IPS-NIHi11 (cell line): ENCODE measurements at regions not wholly inside any gene's neighbourhood (a gene's known extent, or its start where the extent isn't known, plus 50 kb on each side); places are given as distances from the start of the nearest gene placed in this dataset.
"Not testable (repeated sequence)": the region's sequence is repeated elsewhere in the genome, so short reads cannot be mapped to it uniquely, and the experiment has no call there.

Experiments
- DNase-seq: peaks from one replicate; pipeline ENCODE4 v3.0.0; 2012; ENCODE audit warnings: mixed read lengths, low spot score

GRCh38 chr2:49861821-49862220 is 707.5 kb upstream of the FSHR start:
- DNase-seq, result no peak

GRCh38 chr2:49860834-49861233 is 706.5 kb upstream of the FSHR start:
- DNase-seq, result no peak

GRCh38 chr2:49860170-49860569 is 705.9 kb upstream of the FSHR start:
- DNase-seq, result no peak

DNA sequence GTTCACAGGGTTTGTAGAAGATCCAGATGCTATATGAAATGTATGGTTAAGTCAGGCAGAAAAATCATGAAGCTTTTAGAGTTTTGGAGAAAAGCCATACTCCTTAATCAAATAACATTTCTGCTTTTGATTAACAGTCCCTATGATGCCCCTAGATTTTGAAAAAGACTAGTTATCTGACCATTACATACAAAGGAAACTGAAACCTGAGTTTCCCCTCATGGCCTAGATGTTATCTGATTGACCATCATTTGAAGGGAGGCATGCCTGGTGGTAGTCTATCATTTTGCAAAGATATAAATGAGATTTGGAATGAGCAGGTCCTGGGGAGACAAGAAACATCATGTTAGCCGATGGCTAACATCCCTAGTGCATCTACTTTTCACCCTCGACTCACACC is 704.3 kb upstream of the FSHR start:
- DNase-seq, result no peak

DNA sequence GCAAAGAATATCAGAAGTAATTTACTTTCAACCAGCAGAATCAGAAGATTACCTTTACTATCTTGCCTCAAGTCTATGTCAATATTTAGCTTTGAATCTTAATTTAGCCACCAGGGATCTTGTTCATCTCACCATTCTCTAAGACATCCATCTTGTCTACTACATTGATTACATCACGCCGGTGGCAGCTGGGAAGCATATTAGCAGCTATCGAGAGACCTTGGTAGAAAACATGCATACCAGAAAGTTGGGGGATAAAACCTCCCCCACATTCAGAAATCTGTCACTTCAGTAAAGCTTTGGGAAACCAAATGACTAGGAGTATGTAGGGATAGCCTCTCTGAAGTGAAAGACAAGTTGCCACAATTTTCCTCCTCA is 703.8 kb upstream of the FSHR start:
- DNase-seq, result no peak

DNA sequence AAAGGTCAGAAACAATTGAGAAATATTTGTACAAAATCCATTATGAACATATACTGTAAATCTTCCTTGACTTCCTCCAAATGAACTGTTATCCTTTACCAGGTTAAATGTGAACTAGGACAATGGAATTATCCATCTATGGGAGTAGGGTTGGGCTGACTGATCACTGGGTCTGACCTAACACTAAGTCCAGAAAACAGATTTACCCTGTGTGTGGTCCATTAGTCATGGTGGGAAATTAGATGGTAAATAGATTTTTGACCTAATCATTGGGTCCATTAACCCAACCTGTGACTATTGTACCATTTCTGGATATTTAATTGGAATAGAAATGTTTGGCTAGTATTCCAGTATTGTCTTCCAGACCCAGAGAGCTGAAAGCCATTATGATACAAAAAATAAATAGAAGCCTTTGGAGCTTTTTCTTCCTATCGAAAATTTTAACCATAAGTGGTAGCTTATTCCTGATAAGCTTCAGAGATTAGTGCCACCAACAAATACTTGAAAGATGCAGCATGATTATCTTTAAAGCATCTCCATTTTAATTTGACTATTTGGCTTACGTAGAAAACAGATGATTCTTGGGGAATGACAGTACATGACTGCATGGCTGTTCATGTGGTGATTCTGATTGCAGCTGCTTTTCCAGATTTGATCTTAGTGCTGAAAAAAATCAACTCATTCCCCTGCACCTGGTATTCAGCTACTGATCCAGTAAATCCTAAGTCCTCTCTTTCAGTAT is 703.2 kb upstream of the FSHR start:
- no peak for DNase-seq

DNA sequence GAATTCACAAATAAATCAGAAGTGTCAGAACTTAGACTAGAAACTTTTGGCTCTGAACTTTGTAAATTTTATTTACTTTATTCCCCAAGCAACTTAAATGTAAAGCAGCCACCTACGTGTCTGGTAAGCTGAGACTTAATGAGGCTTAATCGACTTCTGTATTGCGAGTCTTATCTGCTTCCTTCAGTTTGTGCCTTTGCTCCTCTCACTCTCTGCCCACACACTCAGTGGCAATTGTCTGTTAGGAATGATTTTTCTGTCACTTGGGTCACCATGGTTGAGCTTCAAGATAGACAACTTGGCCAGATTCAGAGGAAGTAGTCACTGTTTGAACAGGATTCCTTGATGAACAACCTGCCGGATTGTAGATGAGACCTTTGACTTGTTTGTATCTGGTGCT is 691.4 kb upstream of the FSHR start:
- no peak for DNase-seq

- DNase-seq, result no peak
These were observed 690.7 kb upstream of the FSHR start for GRCh38 chr2:49845021-49845420.

- not testable (repeated sequence) for DNase-seq
These were observed 689.8 kb upstream of the FSHR start for GRCh38 chr2:49844113-49844512.

DNA sequence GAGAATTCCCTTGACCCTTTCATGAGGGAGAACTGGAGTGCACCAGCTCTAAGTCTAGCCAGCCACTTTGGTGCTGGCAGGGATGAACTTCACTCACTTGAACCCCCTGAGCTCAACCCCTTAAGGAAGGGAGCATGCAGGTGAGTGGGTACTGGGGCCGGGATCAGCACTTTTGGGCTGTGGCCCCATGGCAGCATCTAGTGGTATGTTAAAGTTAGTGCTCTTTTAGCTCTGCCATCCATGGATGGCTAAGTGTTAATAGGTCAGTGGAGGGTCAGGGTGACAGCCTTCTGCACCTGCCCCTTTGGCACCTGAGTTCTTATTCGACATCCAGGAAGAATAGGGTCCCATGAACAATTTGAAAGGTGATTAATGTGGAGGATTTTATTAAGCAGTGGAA is 689.0 kb upstream of the FSHR start:
- no peak for DNase-seq

GRCh38 chr2:49840428-49840975 is 686.2 kb upstream of the FSHR start:
- DNase-seq, result no peak

GRCh38 chr2:49839818-49840217 is 685.5 kb upstream of the FSHR start:
- no peak for DNase-seq

DNA sequence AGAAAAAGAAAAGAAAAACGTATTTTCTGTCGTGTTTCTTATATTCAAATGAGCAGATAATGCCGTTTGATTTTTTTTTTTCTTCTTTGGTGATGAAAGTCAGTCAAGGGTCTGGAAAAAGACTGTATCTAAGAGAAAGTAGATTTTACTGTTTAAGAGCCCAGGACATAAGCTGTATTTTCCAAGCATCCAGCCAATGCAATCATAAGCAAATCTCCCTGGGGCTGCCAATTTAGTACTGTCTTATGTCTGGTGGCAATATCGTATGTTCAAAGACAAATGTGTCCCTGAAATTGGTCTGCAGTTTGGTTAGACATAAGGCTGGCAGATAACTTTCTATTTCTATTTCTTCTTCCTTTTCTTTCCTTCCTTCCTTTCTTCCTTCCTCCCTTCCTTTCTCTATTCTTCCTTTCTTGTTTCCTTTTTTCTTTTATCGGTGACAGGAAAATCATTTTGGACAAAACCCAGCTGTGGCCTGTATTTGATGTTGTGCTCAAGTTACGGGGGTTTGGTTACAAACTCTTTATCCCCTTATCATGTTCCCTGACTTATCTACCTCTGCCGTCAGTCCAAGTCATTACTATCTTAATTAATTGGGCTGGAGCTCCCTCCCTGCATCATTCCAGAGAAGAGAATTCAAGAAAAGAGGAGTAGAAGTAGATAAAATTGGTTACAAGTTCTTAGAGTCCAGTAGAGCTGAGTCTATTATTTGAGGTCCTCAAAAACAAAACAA is 683.4 kb upstream of the FSHR start:
- no peak for DNase-seq

DNA sequence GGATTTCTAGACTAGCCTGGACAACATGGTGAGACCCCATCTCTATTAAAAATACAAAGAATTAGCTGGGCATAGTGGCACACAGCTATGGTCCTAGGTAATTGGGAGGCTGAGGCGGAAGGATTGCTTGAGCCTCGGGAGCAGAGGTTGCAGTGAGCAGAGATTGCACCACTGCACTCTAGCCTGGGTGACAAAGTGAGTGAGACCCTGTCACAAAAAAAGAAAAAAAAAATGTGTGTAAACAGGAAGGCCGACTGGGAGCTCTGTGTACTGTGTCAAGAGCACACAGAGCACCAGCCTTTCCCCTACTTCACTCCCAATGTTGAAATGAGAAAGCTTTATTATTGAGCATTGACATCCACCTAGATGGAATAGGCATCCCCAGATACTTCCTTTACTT is 681.7 kb upstream of the FSHR start:
- DNase-seq, result no peak

- DNase-seq, result no peak
These were observed 680.1 kb upstream of the FSHR start for GRCh38 chr2:49834433-49834832.

GRCh38 chr2:49832555-49832954 is 678.2 kb upstream of the FSHR start:
- DNase-seq, result no peak

GRCh38 chr2:49831698-49832367 is 677.5 kb upstream of the FSHR start:
- no peak for DNase-seq

DNA sequence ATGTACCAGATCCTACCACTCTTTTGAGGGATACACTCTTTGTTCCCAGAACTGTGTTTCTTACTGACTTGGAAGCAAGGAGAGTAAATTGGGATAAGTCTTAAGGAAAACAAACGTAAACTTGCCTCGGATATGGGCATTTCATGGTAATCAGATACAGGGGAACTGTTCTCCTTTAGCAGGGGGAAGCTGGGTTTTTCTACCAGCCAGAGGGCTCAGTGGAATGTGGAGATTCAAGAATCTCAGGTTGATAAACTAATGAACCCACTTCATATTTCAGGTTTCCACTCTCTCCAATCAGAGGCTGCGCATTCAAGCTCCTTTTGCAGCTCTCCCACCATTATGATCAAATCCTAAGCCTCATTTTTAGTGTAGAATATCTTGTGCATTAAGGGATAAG is 676.5 kb upstream of the FSHR start:
- no peak for DNase-seq

GRCh38 chr2:49827366-49827765 is 673.1 kb upstream of the FSHR start:
- no peak for DNase-seq

DNA sequence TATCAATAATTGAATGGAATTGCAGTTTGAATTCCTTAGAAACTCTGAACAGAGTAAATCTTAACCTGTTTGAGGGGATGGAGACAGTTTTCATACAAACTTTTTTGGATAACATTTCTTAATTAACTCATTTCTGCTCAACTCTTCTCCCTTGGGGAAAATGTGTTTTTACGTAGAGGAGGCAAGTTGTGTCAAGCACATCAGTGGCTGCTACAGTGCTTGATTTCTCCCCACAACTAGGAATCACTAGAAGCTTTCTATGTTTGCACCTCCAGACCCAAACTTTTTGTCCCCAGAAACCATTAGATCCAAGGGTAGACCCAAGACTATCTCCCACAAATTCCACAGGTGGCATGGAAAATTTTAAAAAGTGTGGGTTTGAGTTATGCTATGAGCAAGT is 658.9 kb upstream of the FSHR start:
- no peak for DNase-seq

DNA sequence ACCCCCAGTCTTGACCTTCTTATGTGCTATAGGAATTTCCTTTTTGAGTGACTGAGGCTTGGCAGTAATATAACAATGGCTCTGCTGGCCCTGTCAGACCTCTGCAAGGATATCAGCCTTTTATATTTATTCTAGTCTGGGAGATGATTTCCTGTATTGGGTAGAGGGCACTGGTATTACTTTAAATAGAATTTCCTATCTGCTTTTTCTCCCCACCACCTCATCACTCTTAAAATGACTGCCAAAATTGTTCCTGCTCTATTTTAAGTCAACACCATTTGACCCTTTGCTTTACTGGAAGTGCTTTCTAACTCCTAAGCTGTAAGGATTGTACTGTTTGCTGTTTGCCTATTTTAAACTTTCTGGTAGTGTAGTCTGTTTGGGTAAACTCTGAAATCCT is 658.4 kb upstream of the FSHR start:
- no peak for DNase-seq

DNA sequence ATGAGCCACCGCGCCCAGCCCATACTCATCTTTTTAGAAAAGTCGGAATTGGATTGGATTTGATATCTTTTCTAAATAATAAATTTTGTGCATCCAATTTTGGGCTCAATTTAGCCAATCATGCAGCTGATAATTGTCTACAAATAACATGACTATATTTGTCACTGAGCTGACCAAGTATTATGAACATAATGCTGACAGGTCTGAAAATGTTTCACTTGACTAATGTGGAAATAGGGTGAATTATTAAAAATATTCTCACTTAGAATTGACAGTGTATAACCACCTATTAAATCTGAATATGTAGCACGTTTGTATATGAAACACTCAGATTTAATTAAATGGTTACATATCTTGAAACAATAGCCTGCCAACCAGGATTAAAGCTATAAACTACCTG is 657.2 kb upstream of the FSHR start:
- DNase-seq, result no peak

- no peak for DNase-seq
These were observed 653.4 kb upstream of the FSHR start for GRCh38 chr2:49807689-49808088.
